Cerebellar cortex (tissue), 1 donor: ENCODE measurements at regions not wholly inside any gene's neighbourhood (a gene's known extent, or its start where the extent isn't known, plus 50 kb on each side); places are given as distances from the start of the nearest gene placed in this dataset.
"Not testable (repeated sequence)": the region's sequence is repeated elsewhere in the genome, so short reads cannot be mapped to it uniquely, and the experiment has no call there.

Source experiments
- DNase-seq: peaks from one replicate; pipeline ENCODE4 v3.0.0-alpha.2; 2015; ENCODE audit warnings: low spot score

DNA sequence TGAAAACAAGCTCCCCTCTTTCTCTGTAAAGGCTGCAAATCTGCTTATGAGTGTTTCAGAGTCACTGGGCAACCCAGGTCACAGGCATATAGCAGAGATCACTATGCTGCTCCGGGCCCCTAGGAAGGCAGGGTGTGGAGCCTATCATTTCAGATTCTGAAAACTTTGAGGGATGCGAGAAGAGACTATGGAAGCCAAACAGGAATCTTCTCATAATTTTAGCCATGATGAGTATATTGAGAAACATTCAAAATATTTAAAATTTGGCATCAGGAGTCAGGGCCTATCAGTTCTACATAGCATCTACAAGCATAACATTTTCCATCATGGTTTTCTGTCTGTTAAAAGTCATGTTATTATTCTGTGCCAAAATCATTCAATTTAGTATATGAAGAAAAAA, 61.7 kb upstream of the ATXN3L start:
- no peak for DNase-seq

DNA sequence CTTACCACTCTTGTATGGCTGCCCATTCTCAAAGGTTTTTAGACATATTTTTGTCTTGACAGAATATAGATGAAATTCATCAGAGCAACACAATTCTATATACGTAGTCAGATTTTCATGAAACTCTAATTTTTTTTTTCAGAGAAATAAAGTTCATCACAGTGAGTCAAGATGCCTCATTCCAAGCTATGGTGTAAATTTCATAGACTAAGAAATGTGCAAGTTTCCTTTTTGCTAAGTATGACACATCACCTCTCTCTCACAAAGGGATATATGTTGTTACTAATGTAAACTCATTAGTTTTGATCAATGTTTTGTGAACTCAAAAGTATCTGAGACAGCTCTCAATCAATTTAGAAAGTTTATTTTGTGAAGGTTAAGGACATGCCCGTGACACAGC, 60.4 kb upstream of the ATXN3L start:
- no peak for DNase-seq

DNA sequence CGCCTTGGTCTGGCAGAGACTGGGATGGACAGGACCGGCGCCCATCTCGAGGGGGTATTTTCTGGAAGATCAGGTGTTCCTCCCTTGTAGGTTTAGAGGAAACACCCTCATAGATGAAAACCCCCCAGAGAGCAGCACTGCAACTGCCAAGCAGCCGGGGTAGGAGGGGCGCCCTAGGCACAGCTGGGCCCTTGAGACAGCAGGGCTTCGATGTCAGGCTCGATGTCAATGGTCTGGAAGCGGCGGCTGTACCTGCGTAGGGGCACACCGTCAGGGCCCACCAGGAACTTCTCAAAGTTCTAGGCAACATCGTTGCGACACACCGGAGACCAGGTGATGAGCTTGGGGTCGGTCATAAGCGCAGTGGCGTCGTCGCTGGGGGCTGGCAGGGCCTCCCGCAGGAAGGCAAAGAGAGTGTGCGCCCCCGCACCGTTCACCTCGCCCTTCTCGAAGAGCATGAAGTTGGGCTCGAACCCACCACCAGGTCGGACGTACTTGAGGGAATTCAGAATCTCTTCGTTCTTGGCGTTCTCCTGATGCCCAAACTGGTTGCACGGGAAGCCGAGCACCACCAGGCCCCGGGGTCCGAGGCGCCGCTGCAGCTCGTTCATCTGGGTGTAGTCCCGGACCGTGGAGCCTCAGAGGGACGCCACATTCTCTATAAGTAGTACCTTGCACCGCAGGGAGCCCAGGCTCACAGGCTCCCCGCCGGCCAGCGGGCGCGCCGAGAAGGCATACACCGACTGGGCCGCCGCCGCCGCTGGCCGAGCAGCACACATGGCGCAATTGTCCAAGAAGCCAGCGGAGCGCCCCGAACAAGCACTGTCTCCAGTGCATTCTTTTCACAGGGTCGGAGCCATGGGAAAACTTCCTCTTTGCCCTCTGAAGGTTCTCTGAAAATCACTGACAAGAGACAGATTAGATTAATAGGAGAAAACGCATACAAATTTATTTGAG, 59.0 kb upstream of the ATXN3L start:
- DNase-seq = not testable (repeated sequence)

DNA sequence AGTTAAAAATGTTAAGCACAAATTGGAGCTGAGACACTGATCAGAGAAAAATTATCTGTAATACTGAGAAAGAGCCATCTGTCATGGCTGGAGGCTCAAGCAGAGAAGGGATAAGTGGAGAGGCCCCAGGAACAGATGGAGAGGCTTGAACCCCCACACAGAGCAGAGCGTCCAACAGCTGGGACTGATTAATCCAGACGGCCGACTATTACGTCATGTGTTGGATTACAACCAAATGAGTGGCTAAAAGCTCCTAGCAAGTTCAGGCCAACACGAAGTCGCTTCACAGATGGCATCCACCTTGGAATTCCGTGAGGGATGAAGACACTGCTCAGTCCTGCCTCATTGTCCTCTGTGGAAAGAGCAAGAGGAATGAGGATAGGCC, 57.7 kb upstream of the ATXN3L start:
- DNase-seq = peak; percentile 86

DNA sequence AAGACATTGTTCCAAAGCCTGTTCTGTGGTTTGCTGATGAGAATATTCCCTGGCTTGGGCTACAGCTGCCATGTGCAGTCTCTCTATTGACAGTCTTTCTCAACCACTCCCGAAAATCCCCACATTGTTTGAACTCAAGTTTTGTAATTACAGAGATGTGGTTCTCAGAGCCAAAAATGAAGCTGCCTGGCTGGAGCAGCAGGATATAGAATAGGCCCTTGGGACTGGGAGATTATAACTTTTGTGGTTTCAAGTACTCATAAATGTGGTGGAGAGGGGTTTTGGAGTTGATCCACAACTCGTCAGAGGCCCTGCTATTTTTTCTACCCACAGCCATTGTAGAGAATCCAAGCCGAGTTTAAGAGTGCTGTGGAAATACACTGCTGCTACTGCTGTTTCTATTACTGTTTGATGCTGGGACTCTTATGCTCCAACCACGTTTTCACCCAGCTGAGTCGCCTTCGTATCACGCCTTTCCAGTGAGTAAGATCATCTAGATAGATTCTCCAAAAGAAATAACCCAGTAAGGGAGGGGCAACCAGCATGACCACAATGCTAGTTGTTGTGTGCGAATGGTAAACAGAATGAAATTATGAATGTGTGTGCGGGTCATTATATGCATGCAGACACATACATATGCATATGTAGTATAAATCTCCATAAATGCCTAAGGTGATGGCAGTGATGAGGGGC, 57.1 kb upstream of the ATXN3L start:
- DNase-seq = no peak

DNA sequence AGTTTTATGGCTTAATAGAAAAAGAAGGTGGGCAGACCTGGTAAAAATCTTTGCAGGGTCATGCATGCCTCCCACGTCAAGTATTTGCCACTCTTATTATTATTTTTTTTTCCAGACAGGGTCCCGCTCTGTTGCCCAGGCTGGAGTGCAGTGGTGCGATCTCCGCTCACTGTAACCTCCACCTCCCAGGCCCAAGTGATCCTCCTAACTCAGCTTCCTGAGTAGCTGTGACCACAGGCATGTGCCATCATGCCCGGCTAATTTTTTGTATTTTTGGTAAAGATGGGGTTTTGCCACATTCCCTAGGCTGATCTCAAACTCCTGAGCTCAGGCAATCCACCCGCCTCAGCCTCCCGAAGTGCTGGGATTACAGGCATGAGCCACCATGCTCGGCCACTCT, 55.7 kb upstream of the ATXN3L start:
- not testable (repeated sequence) for DNase-seq

DNA sequence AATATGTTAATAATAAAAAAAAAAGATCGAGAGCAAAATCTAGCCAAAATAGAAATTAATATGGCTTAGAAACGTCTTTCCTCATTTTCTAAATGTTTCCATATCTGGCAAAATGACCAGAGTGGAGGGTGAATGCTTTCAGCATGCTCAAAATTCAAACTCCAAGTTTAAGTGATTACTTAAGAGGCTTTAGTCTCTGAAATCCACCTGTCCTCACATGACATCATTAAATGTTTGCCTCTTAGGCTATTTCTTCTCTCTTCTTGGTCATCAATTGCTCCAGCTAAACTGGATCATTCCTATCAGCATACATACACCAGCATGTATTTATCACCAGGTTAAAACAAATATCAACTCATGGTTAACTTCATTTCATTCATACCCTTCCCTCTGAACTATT, 54.5 kb upstream of the ATXN3L start:
- DNase-seq = no peak

DNA sequence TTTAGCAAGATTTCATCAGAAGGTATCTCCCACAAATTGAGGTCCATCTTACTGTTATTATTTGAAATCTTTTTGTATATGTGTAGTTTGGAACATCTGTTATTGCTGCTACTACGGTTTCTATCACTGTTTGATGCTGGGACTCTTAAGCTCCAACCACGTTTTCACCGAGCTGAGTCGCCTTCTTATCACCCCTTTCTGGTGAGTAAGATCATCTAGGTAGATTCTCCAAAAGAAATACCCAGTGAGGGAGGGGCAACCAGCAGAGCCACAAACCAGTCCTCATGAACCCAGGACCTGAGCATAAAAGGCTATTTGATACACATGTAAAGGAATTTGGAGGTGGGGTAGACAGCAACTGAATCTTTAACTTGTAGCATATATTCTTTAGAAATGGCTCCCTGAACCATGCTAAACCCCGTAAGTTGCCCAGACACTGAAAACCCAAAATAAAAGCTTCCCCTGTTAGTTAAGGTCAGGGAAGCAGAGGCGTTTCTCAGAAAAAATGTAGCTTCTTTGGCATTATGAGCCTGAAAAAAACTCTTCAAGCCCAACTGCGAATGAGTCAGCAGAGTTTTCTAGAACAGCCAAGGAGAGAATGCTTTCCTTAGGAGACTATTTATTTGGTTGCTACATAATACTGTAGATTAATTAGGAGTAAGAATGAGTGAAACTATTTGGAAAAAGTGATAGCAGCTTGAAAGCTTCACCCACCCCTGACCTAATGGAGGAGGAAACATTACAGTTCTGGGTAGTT, 53.8 kb upstream of the ATXN3L start:
- DNase-seq = no peak

DNA sequence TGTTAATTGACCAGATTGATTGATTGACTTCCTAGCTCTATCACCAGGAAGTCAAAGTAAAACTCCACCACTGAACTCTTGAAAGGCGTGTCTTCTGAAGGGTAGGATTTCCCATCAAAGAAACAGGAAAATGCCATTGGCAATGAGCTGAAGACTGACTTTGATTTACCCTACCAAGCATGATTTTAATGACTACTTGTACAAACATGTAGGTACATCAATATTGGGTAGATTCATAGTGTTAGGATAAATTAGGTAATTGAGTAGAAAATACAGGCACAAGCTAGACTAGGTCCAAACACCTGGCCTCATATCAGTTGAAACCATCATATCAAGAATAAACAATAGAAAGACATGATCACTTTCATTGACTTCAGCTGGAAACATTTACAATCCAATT, 53.2 kb upstream of the ATXN3L start:
- DNase-seq = no peak

DNA sequence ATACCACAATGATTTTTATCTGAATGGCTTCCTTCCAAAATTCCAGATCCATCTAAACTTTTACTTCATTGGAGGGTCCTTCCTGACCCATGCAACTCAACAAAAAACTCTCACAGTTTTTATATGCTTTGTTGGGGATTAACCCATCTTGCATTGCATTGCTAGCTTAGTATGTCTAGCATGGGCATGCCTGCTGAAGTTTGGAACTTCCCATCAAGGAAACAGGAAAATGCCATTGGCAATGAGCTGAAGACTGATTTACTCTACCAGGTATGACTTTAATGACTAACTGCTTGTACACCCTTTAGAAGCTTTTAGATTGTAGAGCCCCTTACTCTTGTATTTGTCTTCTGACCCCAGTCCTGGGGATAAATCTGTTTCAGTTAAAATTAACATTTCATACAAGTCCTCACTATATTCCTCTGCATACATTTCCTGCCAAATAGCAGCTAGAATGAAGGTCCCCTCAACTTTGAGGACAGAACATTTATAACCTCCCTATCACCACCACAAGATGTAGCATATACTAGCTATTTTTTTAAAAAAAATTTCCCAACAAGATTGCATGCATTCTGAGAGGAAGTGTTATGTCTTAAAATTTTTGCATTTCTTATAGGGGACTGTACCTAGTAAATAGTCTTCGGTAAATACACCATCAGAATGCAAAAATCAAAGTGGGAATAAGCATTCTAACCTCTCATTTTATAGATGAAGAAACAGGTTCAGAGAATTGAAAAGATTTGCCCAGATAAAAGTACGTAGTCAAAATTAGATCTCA, 52.5 kb upstream of the ATXN3L start:
- no peak for DNase-seq

DNA sequence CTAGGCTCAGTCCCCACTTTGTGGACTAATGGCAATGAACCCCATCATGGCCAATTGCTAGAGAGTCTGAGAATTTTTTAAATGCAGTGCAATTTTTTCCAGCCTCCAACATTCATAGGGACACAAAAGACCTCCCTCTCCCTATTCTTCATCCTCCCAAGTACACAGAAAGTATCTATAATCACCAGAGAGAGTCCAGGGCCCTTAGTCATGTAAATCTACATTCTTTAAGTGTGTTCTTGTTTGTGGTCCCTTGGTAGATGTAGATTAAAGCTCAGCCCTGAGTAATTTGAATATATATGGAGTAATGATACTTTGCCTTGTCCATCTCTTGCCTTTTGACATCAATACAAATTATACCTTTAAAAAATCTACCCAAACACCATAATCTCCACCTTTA, 51.3 kb upstream of the ATXN3L start:
- no peak for DNase-seq

DNA sequence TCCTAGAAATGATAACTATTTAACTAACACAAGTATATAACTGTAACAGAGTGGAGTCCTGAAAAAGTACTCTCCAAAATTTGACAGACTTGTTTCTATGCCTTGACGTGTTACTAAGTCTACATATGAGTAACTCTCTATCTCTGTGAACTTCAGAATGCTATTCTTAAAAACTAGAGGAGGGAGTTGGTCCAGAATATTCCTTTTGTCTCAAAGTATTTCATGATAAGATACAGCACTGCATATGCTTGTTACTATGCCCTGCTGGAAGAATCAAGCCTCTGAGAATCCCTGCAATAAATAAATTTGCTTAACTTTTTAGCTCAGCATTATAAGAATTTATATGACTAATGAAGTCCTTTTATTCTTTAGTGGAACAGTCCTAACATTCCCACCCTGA, 50.9 kb upstream of the ATXN3L start:
- DNase-seq = no peak
